HG02623 (cell line): ENCODE measurements at regions not wholly inside any gene's neighbourhood (a gene's known extent, or its start where the extent isn't known, plus 50 kb on each side); places are given as distances from the start of the nearest gene placed in this dataset.

Source experiments
- ATAC-seq: cut with Tn5 transposase; IDR thresholded peaks from one replicate; pipeline ENCODE4 v1.9.1; 2021; ENCODE audit warnings: moderate library complexity; ENCODE audit not compliant: unreplicated experiment

DNA sequence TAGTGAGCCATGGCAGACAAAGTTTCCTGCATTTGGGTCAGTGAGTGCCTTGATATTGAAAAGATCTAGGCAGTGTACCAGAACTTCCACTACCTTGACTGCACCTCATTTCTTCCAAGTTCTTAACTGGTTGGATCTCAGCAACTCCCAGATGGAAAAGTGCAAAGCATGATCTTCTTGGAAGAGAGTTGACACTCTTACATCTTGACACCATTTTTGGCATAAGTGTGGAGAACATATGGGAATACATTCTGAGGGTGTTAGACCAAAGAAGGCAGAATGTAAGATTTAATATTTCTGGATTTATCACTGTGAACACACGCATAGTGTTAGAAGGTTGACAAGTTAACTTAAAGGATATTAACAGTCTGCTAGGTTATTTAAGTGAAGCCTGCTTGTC is 555.1 kb upstream of the CTNND2 start:
- ATAC-seq, result no peak

DNA sequence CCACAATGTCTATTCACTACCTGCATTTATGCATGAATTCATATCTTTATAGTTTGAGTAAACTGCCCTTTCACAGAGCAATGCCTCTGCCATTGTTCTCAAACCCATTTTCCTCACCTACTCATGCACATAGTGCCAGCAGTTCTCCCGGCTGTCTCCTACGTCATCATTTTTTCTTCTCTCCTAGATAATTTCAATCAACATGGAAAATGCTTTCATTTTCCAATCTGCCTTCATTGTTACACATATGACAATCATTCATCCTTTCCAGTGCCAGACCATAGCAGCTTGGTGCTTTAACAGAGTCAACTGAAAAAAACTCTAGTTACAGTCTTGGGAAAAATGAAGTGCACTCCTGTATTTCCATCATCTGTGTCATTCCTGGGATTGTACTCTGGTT is 514.8 kb upstream of the CTNND2 start:
- no peak for ATAC-seq

DNA sequence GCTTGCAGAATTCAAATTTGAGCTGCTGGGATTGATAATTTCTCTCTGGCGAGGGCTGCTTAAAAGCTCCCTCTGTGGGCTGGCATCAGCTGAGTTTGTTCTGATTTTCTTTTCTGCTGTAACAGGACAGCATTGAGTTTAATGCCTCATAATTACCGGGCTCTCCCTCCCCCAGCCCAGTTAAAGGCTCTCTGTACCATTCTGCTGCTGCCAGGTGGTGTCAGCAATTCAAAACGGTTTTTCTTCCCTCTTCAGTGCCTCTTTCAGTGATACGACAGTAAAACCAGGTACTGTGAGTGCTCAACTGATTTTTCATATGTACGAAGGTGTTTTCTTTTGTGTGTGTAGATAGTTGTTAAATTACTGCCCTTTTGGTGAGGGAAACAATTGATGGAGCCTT is 509.3 kb upstream of the CTNND2 start:
- no peak for ATAC-seq

DNA sequence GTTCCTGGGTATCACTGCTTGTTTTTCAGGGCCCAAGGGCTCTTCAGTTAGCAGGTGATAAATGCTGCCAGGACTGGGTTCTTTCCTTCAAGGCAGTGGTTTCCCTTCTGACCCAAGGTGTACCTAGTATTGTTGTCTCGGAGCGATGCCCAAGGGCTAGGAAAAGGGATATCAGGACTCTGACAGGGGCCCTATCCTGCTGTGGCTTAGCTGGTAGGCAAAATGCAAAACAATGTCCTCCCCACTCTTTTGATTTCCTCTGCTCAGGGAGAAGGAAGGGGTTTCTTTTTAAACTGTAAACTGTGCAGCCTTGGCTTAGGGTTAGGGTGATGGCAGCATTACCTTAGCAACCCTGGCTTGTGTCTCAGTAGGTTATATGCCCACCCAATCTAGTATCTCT is 508.8 kb upstream of the CTNND2 start:
- ATAC-seq, result no peak

DNA sequence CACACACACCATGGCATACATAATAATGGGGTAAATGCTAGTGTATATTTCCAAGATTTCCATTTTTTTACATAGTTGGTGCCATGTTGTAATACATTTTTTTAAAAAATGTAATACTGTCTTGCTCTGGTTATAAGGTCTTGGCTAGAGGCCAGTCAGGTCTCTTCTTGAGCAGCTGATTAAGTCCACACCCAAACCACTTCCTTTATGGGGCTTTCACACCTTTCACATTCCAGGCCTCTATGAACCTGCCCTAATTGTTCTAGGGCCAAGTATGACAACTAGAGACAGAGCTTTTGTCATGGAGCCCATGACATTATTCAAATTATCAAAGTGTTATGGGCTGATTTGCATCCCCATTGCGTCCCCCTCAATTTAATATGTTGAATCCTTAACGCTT is 495.6 kb upstream of the CTNND2 start:
- no peak for ATAC-seq

DNA sequence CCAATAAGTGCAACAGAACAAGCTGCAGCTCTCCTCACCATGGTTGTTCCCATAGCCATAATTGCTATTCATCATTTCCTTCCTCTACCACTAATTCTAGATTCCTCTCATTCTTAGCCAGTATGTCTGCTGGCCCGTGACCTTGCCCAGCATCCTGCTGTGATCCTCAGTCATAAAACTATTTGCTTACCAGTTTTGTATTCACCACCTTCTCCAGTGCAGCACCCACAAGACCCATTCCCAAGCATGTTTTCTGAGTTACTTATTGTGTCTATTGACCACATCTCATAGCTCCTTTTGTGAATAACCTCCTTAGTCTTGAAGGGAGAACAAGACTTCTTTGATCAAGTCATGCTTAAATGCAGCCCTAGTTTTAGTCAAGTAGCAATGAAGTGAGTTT is 488.0 kb upstream of the CTNND2 start:
- ATAC-seq, result no peak

DNA sequence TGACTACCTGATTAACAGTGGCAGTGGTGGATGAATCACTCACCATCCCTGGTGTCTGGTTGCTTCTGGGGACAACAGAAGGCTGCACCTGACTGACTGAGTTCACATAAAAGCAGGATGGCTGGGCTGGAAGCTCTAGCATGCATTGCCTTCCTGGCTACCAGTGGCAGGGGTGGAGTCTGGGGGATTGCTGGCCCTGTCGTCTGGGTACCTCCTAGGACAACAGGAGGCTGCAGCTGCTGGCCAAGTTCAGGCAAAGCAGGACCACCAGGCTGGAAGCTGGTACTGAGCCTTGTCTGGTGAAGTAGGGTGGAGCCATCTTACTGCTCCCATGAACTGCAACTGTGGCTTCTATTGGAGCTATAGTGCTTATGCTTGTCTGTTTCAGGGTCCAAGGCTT is 480.8 kb upstream of the CTNND2 start:
- no peak for ATAC-seq

DNA sequence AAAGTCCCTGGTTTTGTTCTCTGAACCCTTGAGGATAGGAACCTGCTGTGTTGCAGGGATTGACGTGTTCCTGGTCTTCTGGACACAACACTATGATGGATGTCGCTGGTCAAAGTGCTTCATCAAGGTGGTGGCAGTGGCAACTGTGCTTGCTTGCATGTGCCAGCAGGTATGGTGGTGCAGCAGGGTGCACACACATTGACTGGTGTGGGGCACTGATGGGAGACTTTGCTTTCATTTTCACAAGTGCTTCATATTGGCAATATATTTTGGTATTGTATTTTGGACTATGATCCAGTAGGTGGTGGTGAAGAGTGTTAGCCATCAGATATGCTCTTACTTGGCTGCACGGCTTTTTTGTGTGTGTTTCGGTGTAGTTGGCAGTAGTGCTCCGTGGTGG is 479.8 kb upstream of the CTNND2 start:
- no peak for ATAC-seq

DNA sequence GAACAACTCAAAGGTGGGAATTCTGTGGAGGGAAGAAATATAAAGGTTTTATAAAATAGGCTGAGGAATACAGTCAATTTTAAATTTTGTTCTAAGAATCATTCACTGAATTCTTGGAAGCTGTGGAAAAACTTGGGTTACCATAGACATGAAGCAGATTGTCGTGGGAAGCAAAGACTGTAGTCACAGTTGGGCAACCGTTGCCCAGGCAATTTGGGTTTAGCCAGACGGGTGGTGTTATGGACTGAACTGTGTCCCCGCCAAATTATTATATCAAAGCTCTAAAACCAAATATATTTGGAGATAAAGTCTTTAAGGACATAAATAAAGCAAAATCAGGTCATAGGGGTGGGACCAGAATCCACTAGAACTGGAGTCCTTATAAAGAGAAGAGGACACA is 463.7 kb upstream of the CTNND2 start:
- no peak for ATAC-seq

DNA sequence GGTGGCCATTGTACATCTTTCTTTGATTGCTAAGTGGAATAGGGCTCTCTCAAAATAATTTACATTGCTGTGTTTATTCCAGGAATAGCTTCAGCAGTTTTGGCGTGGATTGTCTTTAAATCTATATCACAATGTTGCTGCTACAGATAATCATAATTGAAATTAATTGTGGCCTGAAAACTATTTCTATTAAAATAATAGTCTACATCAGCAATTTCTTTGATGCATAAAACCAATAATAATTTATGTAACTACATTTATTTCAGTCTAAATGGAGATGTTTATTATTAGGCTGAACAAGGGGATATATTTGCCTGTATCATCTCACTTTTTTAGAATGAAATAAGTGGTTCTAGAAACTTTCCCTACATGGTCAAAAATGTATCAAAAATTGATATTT is 456.0 kb upstream of the CTNND2 start:
- ATAC-seq, result no peak

DNA sequence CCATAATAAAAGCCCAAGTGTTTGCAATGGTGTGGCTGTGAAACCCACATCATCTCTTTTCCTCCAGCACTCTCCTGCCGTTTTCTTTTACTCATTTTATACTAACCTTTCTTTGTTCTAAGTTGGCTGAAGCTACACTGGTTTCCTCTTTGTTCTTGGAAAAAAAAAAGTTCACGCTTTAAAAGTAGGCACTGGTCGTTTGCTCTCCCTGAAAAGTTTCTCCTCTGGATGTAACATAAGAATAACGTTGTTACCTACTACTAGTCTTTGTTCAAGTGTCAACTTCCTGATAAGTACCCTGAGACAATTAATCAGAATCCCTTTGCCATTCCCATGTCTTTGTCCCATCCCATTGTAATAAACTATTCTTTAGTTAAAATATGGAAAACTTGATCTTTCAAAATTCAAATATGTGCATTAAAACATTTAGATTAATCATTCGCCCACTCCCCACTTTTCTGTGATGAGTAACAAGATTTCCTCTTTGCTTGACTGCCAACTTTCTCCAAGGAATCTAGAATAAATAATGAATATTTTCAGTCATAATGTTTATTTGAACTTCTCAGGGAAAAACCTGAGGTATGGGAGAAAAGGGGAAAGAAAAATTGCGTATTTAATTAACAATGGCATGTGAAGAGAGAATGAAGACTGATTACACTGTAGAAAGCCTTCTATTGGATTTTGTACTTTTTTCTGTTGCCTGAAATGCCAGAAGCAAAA is 454.3 kb upstream of the CTNND2 start:
- ATAC-seq, result no peak

DNA sequence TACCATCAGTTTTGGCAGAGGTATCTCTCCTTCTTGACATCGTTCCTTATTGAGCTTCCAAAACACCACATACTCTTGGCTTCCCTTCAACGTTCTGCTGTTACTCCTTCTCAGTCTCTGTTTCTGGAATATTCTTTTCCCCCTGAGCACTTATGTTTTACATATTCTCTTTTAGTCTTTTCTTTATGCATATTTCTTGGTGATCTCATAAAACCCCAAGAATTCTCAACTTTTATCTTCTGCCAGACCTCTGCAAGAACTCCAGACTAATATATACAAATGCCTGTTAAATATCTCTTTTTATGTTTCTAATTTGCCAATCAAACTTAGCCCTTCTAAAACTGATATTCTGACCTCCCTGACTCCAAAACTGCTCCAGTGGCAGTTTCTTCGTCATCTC is 453.4 kb upstream of the CTNND2 start:
- no peak for ATAC-seq

DNA sequence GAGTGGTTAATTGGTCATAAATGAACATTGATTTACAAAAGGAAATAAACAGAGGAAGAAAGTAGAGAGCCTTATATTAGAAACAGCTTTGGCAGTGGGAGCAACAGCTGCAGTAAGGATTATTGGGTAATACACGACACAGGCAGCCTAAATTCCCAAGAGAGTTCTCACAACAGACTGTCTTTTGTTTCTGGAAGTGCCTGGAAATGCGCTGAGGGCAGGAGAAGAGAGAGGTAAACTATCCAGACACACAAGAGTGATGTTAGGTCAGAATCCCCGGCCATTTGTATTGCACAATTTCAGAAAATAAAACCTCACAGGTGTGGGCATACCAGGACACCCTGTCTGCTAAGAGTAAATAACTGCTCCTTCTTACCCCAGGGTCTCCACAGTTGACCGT is 450.4 kb upstream of the CTNND2 start:
- ATAC-seq, result no peak

DNA sequence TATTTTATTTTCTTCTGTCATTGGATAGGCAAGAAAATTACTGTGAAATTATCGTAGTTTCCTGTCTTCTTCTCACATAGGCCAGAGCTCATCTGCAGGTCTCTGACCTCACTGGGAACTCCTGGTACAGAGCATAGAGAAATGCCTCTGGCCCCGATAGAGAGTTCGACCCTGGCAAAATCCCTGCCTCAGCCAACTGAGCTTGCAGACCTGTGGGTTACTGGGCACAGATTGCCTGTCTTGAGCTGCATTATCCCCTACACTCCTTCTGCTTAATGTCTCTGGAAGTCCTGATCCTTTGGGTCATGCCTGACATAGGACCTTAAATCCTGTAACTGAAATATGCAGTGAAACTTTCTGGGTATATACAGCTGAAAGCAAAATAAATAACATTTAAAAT is 439.3 kb upstream of the CTNND2 start:
- no peak for ATAC-seq

DNA sequence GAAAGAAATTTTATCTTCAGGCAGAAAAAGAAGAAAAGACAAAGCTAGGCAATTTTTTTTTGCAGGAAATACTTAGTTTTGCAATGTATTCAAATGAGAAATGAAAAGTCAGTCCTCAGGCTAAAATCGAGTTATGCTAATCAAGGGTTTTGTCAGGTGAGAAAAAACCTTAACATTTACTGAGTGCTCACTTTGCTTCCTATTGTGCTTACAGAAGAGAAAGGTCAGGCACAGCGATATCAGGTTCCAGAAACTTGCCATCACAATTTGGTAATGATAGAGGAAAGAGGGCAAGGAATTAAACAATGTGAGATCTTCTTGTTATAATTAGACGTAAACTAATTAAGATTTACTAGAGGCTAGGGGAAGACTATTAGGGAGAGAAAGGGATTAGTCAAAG is 431.7 kb upstream of the CTNND2 start:
- no peak for ATAC-seq

DNA sequence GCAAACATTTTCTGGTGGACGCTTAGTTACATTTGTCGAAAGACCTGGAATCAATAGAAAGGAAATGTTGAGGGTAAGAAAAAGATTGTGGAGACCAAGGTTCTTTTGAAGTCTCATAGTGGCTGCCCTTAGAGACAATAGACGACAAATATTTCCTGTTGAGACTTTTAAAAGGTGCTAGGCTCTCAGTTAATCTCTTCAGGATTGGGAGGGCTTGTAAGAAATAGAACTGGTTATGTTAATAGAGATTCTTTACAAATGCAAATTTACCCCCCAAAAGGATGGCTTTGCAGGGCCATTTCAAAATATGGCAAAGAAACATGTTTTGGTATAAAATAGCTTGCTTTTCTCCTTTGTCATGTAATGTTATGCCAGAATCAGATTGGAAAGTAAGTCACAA is 428.2 kb upstream of the CTNND2 start:
- ATAC-seq, result no peak

DNA sequence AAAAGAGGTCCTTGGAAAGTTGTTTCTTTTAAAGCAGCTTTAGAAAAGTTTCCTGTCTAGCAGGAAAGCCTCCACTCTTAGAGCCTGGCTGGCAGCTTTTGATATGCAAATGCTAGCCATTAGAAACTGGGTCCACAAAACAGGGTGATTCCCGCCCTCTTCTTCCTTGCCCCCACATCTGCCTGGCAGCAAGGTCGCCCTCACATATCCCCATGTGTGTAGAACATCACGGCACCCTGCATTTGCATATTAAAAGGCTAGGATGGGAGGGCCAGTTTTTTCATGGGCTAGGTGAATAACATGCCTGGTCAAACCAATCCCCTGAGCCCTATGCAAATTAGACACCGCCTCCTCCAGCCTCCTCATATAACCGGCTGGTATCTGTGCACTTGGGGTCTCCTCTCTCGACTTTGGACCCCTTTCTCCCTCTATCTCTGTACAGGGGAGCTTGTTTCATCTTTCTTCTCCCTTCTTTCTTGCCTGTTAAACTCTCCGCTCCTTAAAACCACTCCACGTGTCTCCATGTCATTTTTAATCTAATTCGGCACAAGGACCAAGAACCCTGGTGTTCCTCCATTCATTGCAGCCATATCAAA is 426.8 kb upstream of the CTNND2 start:
- ATAC-seq, result no peak

DNA sequence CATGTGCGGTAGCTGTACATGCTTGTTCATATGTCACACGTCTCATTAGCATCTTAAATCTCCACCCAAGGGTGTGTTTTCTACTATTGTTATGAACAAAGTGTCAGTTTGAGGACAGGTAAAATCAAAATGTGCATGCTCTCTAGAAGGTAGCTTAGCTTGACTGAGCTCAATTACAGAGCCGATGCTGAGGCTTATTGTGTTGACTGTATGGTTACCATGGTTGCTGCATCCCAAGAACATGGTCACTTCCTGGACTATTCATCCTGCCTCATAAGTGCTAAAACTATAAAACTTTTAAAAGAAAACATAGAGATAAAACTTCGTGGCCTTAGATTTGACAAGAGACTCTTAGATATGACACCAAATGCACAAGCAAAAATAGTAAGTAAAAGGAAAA is 426.1 kb upstream of the CTNND2 start:
- ATAC-seq, result no peak

DNA sequence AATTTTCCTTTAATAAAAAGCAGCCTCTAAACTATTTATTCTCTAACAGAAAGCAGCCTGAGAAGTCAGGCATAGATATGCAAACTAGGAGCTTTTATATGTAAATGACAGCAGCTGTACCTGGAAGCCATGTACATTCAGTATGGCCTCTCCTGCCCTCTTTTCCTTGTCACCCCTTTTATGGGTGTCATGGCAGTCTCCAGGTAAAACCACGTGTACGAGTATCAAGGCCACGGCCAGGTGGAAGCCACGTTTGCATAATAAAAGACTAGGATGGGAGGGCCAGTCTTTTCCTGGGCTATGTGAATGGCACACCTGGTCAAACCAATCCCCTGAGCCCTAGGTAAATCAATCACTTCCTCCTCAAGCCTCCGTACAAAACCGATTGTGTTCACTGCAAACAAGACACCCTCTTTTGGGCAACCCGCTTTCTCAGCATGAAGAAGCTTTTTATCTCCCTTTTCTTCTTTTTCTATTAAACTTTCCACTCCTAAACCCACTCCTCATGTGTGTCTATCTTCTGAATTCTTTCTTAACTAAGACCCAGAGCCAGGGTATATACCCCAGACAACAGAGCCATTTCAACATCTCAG is 419.5 kb upstream of the CTNND2 start:
- no peak for ATAC-seq

DNA sequence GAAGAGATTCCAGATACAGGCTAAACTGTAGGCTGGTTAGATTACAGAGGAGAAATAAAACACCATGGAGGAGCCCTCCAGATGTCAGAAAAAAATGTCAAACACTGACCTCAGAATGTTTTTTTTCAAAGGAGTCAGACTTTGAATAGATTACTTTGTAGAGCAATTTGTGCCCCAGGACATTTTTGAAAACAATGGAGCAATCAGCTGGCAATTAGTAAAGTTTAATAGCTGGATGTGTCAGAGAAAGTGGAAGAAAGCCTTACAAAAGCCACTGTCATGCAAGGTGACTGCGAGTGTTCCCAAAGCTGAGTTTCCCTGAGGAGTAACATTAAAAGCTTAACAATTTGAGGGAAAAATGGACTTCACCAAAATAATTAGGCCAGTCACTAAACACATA is 417.8 kb upstream of the CTNND2 start:
- ATAC-seq, result no peak

DNA sequence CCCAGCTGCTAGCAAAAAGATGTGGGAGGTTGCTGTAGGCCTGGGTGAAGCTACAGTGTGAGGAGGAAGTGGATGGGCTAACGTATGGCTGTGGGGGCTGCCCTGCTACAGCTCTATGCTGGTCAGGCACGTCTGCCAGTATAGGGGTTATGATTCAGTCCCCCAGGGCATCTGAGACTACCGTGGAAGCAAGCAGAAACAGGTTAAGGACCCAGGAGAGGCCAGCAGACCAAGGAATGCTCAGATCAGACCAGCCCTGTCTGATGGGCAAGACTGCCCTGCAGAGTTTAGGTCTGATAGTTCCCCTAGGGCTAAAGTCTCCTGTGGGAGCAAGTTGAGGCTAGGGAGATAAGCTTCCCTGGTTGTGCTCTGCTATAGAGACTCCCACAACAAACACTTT is 416.1 kb upstream of the CTNND2 start:
- no peak for ATAC-seq

DNA sequence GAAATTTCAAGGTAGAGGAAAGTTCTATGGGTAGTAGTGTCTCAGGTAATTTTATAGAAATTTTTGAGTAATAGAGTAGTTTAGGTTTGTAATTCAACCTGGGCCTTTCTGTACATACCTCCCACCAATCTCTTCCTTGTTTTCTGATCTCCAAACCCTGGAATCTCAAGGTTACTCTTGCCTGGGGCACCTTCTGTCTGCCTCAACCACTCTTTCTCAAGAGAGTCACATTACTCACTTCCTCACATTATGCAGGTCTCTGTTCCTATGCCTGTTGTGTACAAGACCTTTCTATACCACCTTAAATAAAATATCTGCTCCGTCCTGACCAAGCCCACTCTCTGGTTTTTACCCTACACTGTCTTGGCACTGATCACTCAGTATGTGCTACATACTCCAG is 412.6 kb upstream of the CTNND2 start:
- no peak for ATAC-seq

DNA sequence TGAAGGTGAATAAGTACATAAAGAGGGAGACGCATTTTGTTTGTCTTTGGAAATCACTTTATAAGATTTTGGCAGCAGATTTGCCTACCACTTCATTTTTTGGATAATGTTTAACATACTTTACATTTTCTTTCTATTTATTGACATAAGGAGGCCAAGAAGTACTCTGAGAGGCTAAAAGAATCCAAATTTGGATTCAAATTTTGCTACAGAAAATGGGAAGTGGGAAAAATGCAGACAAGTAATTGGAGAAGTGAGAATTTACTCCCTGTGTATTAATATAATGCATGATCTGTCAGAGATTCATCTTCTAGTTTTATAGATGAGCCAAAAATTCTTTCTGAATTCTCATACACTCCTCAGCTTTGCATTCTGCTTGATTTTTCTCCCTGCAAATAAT is 411.2 kb upstream of the CTNND2 start:
- ATAC-seq, result no peak
